RWPE1 (cell line): ENCODE measurements at regions not wholly inside any gene's neighbourhood (a gene's known extent, or its start where the extent isn't known, plus 50 kb on each side); places are given as distances from the start of the nearest gene placed in this dataset.

Source experiments
- CTCF ChIA-PET: fragments of 350-600 bp; sonication (Branson Sonifier 250); formaldehyde crosslinking; extraction: SDS; loops from one replicate; lab custom pipeline; 2021; lab: Yijun Ruan, JAX
- POLR2A ChIA-PET: fragments of 400-600 bp; formaldehyde crosslinking; extraction: SDS; loops from one replicate; lab custom pipeline; 2020; ENCODE audit warnings: antibody characterized with exemption; ENCODE audit not compliant: low non-redundant PET; lab: Yijun Ruan, JAX
- DNase-seq: peaks from one replicate; pipeline ENCODE4 v3.0.0; 2012; ENCODE audit warnings: low spot score
- H3K27ac ChIP-seq: fragments of 450-650 bp; 2 replicates; pipeline ENCODE4 v1.5.1; 2017
- TF ChIP-seq, protein P1 (sequence below): fragments of 450-650 bp; conservative IDR thresholded peaks from 2 replicates; pipeline ENCODE4 v1.5.1; 2017; ENCODE audit warnings: low read depth, mild to moderate bottlenecking

- TF ChIP-seq, protein P1, sequence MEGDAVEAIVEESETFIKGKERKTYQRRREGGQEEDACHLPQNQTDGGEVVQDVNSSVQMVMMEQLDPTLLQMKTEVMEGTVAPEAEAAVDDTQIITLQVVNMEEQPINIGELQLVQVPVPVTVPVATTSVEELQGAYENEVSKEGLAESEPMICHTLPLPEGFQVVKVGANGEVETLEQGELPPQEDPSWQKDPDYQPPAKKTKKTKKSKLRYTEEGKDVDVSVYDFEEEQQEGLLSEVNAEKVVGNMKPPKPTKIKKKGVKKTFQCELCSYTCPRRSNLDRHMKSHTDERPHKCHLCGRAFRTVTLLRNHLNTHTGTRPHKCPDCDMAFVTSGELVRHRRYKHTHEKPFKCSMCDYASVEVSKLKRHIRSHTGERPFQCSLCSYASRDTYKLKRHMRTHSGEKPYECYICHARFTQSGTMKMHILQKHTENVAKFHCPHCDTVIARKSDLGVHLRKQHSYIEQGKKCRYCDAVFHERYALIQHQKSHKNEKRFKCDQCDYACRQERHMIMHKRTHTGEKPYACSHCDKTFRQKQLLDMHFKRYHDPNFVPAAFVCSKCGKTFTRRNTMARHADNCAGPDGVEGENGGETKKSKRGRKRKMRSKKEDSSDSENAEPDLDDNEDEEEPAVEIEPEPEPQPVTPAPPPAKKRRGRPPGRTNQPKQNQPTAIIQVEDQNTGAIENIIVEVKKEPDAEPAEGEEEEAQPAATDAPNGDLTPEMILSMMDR, result no peak
Measured at GRCh38 chr5:2181149-2181548, 298.4 kb upstream of the IRX4 start.

DNA sequence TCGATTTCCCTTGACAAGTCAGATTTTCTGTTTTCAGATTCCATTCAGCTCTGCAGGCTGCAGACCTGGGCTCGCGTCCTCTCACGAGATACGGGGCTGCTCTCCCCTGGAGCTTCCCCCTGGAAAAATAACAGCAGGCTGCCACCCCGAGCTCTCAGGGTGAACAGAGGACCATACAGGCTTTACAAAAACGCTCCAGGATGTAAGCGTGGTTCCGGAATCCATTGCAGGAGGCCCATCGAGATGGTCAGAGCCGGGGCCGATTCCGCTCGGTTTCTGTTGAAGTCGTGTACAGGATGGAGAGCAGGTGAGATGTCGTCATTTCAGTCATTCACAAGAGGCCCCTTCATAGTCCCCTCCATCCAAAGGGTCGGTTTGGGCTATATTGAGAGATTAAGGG lies 297.7 kb upstream of the IRX4 start:
- ChIA-PET CTCF (interaction anchor here (0.6 to 0.7 kb wide), 2 partner anchors 101 to 393 kb away, joined by 3 to 5 read pairs; no protein-coding TSS in a partner anchor), POLR2A (no interaction called here)
- H3K27ac ChIP-seq, result no peak overlapping the region
- TF ChIP-seq, protein P1, result no peak
- no peak for DNase-seq

More at GRCh38 chr5:2181149-2181548, 298.4 kb upstream of the IRX4 start:
- ChIA-PET CTCF (no interaction called here), POLR2A (no interaction called here)
- no peak overlapping the region for H3K27ac ChIP-seq
- no peak for DNase-seq

GRCh38 chr5:2179861-2180260 lies 297.1 kb upstream of the IRX4 start:
- TF ChIP-seq, protein P1, result no peak
- POLR2A ChIA-PET, result no interaction called here
- no peak overlapping the region for H3K27ac ChIP-seq
- no peak for DNase-seq
- CTCF ChIA-PET, result interaction anchor here (0.6 kb wide), 1 partner anchor 393 kb away, joined by 5 read pairs; no protein-coding TSS in a partner anchor

DNA sequence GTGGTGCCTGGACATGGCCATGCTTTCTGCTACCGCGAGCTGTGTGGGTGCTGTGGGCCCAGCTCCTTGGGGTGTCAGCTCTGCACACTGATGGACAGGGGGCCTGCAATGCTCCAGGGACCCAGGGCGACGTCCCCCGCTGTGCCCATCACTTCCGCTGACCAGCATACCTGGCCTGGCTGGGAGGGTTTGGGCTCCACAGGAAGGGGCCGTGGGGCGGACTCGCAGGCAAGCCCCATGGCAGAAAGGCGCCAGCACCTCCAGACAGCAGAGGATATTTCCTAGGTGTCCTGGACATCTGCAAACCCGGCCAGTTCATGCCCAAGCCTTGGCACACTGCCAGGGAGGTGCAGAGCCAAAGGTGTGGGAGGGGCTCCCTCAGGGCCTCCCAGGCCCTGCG lies 295.8 kb upstream of the IRX4 start:
- no peak for DNase-seq
- POLR2A ChIA-PET, result no interaction called here
- CTCF ChIA-PET, result no interaction called here
- H3K27ac ChIP-seq, result no peak overlapping the region
- TF ChIP-seq, protein P1, result no peak

DNA sequence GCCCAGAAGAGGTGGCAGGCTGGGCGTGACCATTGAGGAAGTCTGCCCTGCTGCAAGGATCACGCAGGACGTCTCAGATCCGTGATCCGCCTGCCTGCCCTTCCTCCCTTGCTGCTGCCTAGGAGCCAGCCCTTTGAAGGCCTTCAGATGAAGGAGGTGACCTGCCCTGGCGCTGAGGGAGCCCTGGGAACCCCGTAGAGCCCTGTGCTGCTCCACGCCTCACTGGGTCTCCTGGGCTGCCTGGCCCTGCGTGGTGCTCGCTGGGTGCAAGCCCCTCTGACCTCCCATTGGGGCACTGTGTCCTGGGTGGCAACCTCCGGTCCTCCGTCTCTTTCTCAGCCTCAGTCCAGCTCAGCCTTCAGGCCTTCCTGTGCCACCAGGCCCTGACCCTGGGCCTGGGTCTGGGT lies 295.3 kb upstream of the IRX4 start:
- CTCF ChIA-PET, result no interaction called here
- H3K27ac ChIP-seq, result no peak overlapping the region
- POLR2A ChIA-PET, result no interaction called here
- DNase-seq, result no peak
- TF ChIP-seq, protein P1, result no peak

DNA sequence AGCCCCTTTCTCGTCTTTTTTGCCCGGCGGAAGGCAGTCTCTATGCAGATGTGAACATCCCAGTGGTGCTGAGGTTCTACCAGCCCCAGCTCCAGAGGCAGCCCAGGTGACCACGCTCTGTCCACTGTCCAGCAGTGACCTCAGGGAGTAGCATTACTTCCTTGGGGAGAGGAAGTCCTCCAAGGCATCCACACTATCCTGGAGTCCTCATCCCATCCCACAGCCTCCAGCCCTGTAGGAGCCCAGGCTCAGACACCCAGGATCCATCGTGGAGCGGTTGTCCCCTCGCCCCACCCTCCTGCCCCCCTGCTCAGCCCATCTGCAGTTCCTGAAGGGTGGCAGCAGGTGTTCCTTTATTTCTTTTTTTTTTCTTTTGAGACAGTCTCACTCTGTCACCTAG lies 294.5 kb upstream of the IRX4 start:
- POLR2A ChIA-PET, result no interaction called here

More for the DNA sequence above, 294.5 kb upstream of the IRX4 start:
- TF ChIP-seq, protein P1, result no peak
- CTCF ChIA-PET, result interaction anchor here (0.6 kb wide), 1 partner anchor 424 kb away, joined by 3 read pairs; no protein-coding TSS in a partner anchor
- no peak overlapping the region for H3K27ac ChIP-seq
- no peak for DNase-seq
